DND-41 (cell line): ENCODE measurements at regions not wholly inside any gene's neighbourhood (a gene's known extent, or its start where the extent isn't known, plus 50 kb on each side); places are given as distances from the start of the nearest gene placed in this dataset.
A peak's percentile ranks its signal among the peaks of the same experiment; 100 is the strongest.

Experiments used
- ATAC-seq: fragments of 200-7000 bp; cut with Tn5 transposase; 3 replicates; pipeline ENCODE4 v1.9.1; 2021; ENCODE audit warnings: low read depth; ENCODE audit not compliant: insufficient read depth
- DNase-seq: peaks from one replicate; pipeline ENCODE4 v3.0.0-alpha.2; 2020
- H2AFZ ChIP-seq: 2 replicates; pipeline ENCODE4 v1.6.0; 2012; ENCODE audit warnings: low read depth, low read length
- H3K27ac ChIP-seq: 2 replicates; pipeline ENCODE4 v1.5.1; 2012; ENCODE audit warnings: low read length, inconsistent platforms
- H3K27me3 ChIP-seq: fragments of 200-600 bp; sonication (generic); 2 replicates; pipeline ENCODE4 v1.6.0; 2012; ENCODE audit warnings: low read length, mild to moderate bottlenecking, inconsistent platforms; ENCODE audit not compliant: insufficient read depth, poor library complexity
- H3K36me3 ChIP-seq: 2 replicates; pipeline ENCODE4 v1.5.1; 2012; ENCODE audit warnings: low read length, inconsistent platforms; ENCODE audit not compliant: insufficient read depth
- H3K4me1 ChIP-seq: 2 replicates; pipeline ENCODE4 v1.5.1; 2012; ENCODE audit warnings: mild to moderate bottlenecking, low read length; ENCODE audit not compliant: insufficient read depth
- H3K4me2 ChIP-seq: 2 replicates; pipeline ENCODE4 v1.6.0; 2012; ENCODE audit warnings: mild to moderate bottlenecking, moderate library complexity, low read length, inconsistent platforms; ENCODE audit not compliant: insufficient read depth
- H3K4me3 ChIP-seq, 2 experiments: fragments of 200-600 bp in 1 of 2; shearing (Covaris generic) in 1 of 2; 2 replicates each; pipeline ENCODE4 v1.5.1; 2012 to 2016; ENCODE audit warnings: inconsistent platforms in 2 of 2, low read length in 2 of 2, mild to moderate bottlenecking in 2 of 2, low read depth in 1 of 2, moderate library complexity in 1 of 2
- H3K79me2 ChIP-seq: 2 replicates; pipeline ENCODE4 v1.6.0; 2012; ENCODE audit warnings: low read length, inconsistent platforms; ENCODE audit not compliant: insufficient read depth
- H3K9ac ChIP-seq: 2 replicates; pipeline ENCODE4 v1.6.0; 2012; ENCODE audit warnings: low read depth, mild to moderate bottlenecking, inconsistent platforms, low read length, moderate library complexity
- H3K9me3 ChIP-seq: 2 replicates; pipeline ENCODE4 v1.5.1; 2012; ENCODE audit warnings: low read length, moderate library complexity, mild to moderate bottlenecking, inconsistent platforms; ENCODE audit not compliant: insufficient read depth, severe bottlenecking
- H4K20me1 ChIP-seq: 2 replicates; pipeline ENCODE4 v1.6.0; 2012; ENCODE audit warnings: low read length; ENCODE audit not compliant: insufficient read depth
- EZH2 ChIP-seq: IDR thresholded peaks from 3 replicates; pipeline ENCODE4 v1.6.1; 2012; ENCODE audit warnings: borderline replicate concordance, low read depth, mild to moderate bottlenecking, moderate library complexity, low read length, inconsistent platforms; ENCODE audit not compliant: severe bottlenecking
- TF ChIP-seq, protein P1 (sequence below): IDR thresholded peaks from 2 replicates; pipeline ENCODE4 v1.5.1; 2012; ENCODE audit warnings: borderline replicate concordance, low read length, moderate library complexity, mild to moderate bottlenecking; ENCODE audit not compliant: poor library complexity, severe bottlenecking; ENCODE audit errors: extremely low read depth

DNA sequence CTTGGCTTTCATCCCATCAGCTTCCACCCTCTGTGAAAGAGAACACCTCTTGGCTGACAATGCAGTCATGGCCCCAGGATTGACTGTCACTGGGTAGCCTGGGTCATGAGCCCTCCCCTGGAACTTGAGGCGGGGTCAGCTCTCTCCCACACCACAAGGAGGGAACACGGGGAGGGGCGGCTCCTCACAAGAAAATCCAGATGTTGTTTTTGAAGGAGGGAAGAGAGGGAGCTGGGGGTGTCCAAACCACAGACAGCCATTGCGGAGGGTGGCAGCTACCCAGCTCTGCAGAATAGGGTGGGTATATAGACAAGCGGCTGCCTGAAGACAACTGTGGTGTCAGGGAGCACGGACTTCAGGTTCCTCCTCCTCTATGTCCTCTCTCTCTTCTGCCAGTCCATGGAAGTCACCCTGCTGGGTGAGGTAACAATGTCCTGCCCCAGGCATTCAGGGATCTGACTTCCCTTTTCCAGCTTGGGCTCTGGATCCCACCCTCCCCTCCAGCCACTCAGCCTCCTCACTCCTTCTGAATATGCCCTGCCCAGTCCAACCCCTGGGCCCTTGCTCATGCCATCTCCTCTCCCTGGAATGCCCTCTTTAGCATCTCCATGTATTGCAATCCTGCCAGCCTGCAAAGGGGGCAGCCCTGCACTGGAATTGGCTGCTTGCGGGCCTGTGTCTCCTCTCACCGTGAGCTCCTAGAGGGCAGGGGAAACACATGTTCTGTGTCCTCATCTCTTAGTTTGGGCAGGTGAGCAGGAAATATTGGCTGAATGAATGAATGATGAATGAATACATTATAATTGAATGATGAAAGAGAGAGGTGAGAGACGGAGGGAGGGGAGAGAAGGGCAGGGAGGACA, 60.9 kb upstream of the RUNX3 start:
- no peak for TF ChIP-seq EZH2
- TF ChIP-seq, protein P1, sequence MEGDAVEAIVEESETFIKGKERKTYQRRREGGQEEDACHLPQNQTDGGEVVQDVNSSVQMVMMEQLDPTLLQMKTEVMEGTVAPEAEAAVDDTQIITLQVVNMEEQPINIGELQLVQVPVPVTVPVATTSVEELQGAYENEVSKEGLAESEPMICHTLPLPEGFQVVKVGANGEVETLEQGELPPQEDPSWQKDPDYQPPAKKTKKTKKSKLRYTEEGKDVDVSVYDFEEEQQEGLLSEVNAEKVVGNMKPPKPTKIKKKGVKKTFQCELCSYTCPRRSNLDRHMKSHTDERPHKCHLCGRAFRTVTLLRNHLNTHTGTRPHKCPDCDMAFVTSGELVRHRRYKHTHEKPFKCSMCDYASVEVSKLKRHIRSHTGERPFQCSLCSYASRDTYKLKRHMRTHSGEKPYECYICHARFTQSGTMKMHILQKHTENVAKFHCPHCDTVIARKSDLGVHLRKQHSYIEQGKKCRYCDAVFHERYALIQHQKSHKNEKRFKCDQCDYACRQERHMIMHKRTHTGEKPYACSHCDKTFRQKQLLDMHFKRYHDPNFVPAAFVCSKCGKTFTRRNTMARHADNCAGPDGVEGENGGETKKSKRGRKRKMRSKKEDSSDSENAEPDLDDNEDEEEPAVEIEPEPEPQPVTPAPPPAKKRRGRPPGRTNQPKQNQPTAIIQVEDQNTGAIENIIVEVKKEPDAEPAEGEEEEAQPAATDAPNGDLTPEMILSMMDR = peak; percentile 22
- Histone ChIP-seq H3K9ac (no peak overlapping the region), H3K27me3 (no peaks in the 10 kb centered on the region), H3K4me2 (no peak overlapping the region), H3K4me1 (peaks cover 9% of the 10 kb centered on the region), H2AFZ (no peak overlapping the region), H3K4me3 (no peak overlapping the region), H3K9me3 (no peaks in the 10 kb centered on the region), H3K79me2 (no peaks in the 10 kb centered on the region), H3K27ac (no peak overlapping the region), H3K36me3 (no peaks in the 10 kb centered on the region), H4K20me1 (peaks cover 2% of the 10 kb centered on the region; the same call in 1 of the 2 replicates)
- DNase-seq (peak; percentile 52), ATAC-seq (peak; percentile 59)

DNA sequence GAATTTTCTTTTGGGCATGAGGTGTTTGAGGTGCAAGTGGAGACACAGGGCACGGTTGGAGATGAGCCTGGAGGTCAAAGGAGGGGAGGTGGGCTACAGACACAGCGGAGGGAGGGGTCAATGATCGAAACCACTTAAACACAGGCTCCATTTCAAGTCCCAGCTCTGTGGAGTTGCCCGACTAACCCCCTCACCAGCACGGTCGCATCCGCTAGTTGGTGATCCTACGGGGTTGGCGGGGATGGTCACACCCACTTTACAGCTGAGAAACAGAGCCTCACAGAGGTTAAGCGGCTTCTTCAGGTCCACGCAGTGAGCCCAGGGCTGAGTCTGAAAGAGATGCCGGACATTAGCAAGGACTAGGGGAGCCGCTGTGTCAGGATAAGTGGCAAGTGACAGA, 60.1 kb upstream of the RUNX3 start:
- ATAC-seq = no peak
- no peak for TF ChIP-seq EZH2
- TF ChIP-seq, protein P1 = no peak
- H3K79me2 ChIP-seq = no peaks in the 10 kb centered on the region
- 0 out of 2 replicates have a peak, but pooled peaks cover 2% of the 10 kb centered on the region for H4K20me1 ChIP-seq
- H3K27me3 ChIP-seq = no peaks in the 10 kb centered on the region
- H3K9ac ChIP-seq = no peak overlapping the region
- H2AFZ ChIP-seq = no peak overlapping the region
- no peak overlapping the region for H3K27ac ChIP-seq
- DNase-seq = no peak
- peaks cover 9% of the 10 kb centered on the region for H3K4me1 ChIP-seq
- no peak overlapping the region for H3K4me2 ChIP-seq
- no peaks in the 10 kb centered on the region for H3K9me3 ChIP-seq
- H3K36me3 ChIP-seq = no peaks in the 10 kb centered on the region
- no peak overlapping the region for H3K4me3 ChIP-seq

DNA sequence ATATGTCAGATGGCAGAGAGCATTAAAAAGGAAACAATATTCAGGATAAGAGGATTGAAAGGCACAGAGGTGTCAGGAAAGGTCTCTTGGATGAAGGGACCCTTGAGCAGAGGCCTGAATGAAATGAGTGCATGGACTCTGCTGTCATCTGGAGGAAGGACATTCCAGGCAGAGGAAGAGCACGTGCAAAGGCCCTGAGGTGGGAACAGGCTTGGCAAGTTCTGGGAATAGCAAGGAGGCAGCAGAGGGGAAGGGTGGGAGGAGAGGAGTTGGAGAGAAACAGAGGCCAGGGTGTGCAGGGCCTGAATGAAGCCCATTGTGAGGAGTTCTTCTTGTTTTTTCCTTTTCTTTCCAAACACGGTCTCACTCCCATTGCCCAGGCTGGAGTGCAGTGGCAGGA, 59.0 kb upstream of the RUNX3 start:
- DNase-seq (no peak), ATAC-seq (no peak)
- Histone ChIP-seq H3K27me3 (no peaks in the 10 kb centered on the region), H2AFZ (no peak overlapping the region), H4K20me1 (0 out of 2 replicates have a peak, but pooled peaks cover 2% of the 10 kb centered on the region), H3K9ac (no peak overlapping the region), H3K36me3 (no peaks in the 10 kb centered on the region), H3K4me1 (peaks cover 9% of the 10 kb centered on the region), H3K4me3 (no peak overlapping the region), H3K4me2 (no peak overlapping the region), H3K79me2 (no peaks in the 10 kb centered on the region), H3K27ac (no peak overlapping the region), H3K9me3 (no peaks in the 10 kb centered on the region)
- TF ChIP-seq EZH2 = no peak
- TF ChIP-seq, protein P1 = no peak
